ENCODE measurements at regions not wholly inside any gene's neighbourhood (a gene's known extent, or its start where the extent isn't known, plus 50 kb on each side); places are given as distances from the start of the nearest gene placed in this dataset.
"Not testable (repeated sequence)": the region's sequence is repeated elsewhere in the genome, so short reads cannot be mapped to it uniquely, and the experiment has no call there.

DNA sequence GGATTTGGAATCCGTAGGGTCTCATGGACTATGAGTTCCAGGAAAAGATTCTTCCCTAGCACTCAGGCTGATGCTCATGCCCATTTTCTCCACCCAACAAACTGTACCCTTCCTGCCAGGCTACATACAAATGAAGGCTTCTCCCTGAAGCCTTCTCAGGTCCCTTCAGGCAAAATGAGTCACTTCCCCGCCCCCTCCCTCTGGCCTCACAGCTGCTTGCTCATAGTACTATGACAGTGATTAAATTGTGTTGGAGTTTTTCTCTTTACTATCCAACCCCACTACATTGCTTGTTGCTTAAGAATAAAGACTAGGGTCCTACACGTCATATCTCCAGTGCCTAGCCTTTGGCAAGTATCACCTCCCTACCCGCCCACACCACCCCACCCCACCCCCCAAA, 207.6 kb upstream of the NFIA start:
- TF ChIP-seq, protein P1, sequence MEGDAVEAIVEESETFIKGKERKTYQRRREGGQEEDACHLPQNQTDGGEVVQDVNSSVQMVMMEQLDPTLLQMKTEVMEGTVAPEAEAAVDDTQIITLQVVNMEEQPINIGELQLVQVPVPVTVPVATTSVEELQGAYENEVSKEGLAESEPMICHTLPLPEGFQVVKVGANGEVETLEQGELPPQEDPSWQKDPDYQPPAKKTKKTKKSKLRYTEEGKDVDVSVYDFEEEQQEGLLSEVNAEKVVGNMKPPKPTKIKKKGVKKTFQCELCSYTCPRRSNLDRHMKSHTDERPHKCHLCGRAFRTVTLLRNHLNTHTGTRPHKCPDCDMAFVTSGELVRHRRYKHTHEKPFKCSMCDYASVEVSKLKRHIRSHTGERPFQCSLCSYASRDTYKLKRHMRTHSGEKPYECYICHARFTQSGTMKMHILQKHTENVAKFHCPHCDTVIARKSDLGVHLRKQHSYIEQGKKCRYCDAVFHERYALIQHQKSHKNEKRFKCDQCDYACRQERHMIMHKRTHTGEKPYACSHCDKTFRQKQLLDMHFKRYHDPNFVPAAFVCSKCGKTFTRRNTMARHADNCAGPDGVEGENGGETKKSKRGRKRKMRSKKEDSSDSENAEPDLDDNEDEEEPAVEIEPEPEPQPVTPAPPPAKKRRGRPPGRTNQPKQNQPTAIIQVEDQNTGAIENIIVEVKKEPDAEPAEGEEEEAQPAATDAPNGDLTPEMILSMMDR (IDR thresholded peaks at IDR 0.05; ENCODE audit: low read depth, low read length, missing control alignments): no peak
- DNase-seq (ENCODE audit: extremely low read depth, low read depth): peak; percentile 29
- H3K4me3 ChIP-seq (replicated peaks; ENCODE audit: low read depth, low read length): no peak overlapping the region

- not testable (repeated sequence) for DNase-seq (ENCODE audit: extremely low read depth, low read depth); H3K4me3 ChIP-seq (replicated peaks; ENCODE audit: low read depth, low read length)
Measured at GRCh38 chr1:60873396-60873795, 209.0 kb upstream of the NFIA start.

- no peak overlapping the region for H3K4me3 ChIP-seq (replicated peaks; ENCODE audit: low read depth, low read length)
- no peak for DNase-seq (ENCODE audit: extremely low read depth, low read depth)
- TF ChIP-seq, protein P1 (IDR thresholded peaks at IDR 0.05; ENCODE audit: low read depth, low read length, missing control alignments): no peak
Measured at GRCh38 chr1:60872426-60873054, 209.8 kb upstream of the NFIA start.

DNA sequence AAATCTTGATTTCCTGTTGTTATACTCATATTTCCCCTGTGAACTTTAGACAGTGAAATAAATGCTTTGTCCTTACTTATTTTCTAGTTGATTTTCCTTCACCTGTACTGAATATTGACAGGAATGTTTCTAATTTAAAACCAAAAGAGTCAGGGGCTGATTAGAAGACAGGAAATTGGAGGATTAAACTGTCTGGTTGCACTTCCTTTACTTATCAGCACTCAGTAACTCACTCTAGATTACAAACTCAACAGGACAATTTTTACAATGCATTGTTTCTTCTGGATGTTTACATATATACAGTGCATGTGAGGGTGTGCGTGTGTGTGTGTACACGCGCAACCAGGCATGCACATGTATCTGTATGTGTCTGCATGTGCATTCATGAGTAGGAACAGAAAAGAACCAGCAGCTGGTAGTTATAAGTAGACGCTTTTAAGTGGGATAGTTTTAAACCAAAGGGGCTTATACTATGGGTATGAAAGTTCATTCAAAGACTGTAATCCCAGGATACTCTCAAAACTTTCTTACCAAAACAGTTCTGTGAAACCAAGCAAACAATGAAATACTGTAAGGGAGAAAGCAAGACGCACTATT, 212.0 kb upstream of the NFIA start:
- TF ChIP-seq, protein P1 (IDR thresholded peaks at IDR 0.05; ENCODE audit: low read depth, low read length, missing control alignments): no peak
- no peak for DNase-seq (ENCODE audit: extremely low read depth, low read depth)
- H3K4me3 ChIP-seq (replicated peaks; ENCODE audit: low read depth, low read length): no peak overlapping the region

DNA sequence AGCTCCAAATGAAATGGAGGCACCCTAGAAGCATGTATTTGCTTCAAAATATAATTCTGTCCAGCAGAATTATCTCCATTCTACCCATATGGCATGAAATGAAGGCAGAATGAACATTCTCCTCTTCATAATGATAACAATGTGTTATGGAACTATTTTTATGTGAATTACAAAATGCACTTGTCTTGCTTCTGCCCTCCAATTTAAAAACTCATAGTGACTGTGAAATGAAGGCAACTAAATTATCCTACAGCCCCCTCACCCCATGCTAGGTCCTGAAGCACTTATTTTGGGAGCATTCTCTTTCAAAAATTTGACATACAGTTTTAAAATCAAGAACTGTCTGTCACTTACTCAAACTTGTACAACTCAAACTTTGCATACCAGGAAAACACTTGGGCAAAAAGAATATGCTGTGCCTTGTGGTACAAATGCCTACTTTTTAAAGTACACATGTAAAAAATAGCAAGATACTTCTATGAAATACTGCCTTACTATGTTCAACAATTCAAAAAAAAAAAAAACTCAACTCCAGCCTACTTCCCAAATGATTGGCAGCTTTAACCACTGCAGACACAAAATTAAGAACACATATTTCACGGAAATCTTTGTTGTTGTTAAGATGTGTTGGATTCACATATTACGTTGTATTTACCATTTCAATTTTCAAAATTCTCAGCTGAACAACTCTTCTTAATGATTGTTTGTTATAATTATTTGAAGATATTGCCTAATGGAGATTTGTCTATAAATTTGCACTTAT, 213.3 kb upstream of the NFIA start:
- H3K4me3 ChIP-seq (replicated peaks; ENCODE audit: low read depth, low read length): no peak overlapping the region
- TF ChIP-seq, protein P1 (IDR thresholded peaks at IDR 0.05; ENCODE audit: low read depth, low read length, missing control alignments): no peak
- no peak for DNase-seq (ENCODE audit: extremely low read depth, low read depth)

DNA sequence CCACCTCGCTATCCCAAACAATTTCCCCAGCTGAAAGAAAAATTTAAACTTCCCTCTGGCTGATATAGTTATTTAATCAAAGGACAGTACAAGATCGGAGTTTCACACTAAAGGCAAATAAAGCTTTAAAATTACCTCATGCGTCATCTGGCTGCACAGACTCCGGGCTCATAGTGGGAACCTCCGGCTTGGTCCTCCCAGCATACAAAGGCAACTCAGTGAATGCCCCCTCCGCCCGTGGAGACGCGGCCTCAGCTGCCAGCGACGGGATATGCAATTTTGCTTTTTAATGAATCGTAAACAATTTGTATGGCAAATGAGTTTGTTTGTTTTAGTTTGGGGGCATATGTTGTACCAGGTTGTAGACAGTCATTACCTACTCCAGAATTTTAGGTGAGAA, 214.6 kb upstream of the NFIA start:
- TF ChIP-seq, protein P1 (IDR thresholded peaks at IDR 0.05; ENCODE audit: low read depth, low read length, missing control alignments): no peak
- DNase-seq (ENCODE audit: extremely low read depth, low read depth): no peak
- H3K4me3 ChIP-seq (replicated peaks; ENCODE audit: low read depth, low read length): no peak overlapping the region

DNA sequence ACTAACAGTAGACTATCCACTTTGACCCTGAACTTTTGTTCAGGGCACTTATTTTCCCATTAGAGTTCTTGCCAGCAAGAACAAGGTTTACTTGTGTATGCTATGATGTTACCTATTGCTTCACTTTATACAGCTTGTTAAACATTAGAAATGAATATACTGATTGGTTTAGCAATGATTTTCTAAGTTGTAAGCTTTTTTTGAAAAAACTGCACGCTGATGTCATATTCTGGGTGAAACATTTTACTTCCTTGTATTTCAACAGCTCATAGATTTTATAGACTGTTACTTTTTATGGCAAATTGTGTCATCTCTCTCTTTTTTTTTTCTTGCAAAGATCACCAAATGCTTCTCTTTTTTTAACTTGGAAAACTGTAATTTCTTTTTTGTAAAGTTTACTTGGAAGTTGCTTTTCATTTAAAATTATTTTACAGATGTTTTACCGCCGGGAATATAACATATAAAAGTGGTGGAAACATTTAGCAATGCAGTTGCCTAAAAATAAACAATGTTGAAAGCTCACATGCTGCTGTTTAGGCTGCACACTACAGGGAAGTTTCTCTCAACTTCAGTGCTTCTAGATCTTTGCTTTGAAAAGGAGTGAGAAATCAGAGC, 215.3 kb upstream of the NFIA start:
- no peak for DNase-seq (ENCODE audit: extremely low read depth, low read depth)
- TF ChIP-seq, protein P1 (IDR thresholded peaks at IDR 0.05; ENCODE audit: low read depth, low read length, missing control alignments): no peak
- no peak overlapping the region for H3K4me3 ChIP-seq (replicated peaks; ENCODE audit: low read depth, low read length)

Data from HFF-Myc (cell line).